HL-60 (cell line): ENCODE measurements at regions not wholly inside any gene's neighbourhood (a gene's known extent, or its start where the extent isn't known, plus 50 kb on each side); places are given as distances from the start of the nearest gene placed in this dataset.

ENCODE experiments used
- DNase-seq, 2 experiments: peaks; one replicate each; pipeline ENCODE4 v3.0.0-alpha.2; 2010 to 2020; ENCODE audit warnings: low read depth in 1 of 2, low spot score in 1 of 2
- H3K27ac ChIP-seq: fragments of 250-450 bp; sonication (Bioruptor Pico); replicated peaks from 2 replicates; pipeline ENCODE4 v1.5.1; 2020; ENCODE audit warnings: mild to moderate bottlenecking, moderate library complexity
- H3K27me3 ChIP-seq: fragments of 250-450 bp; sonication (Bioruptor Pico); 2 replicates; pipeline ENCODE4 v1.5.1; 2021; ENCODE audit warnings: mild to moderate bottlenecking, moderate library complexity; ENCODE audit not compliant: insufficient read depth, poor library complexity, severe bottlenecking
- H3K4me3 ChIP-seq: replicated peaks from 2 replicates; pipeline ENCODE4 v1.5.1; 2011; ENCODE audit warnings: mild to moderate bottlenecking, control low read depth, low read length; ENCODE audit not compliant: insufficient read depth
- GABPA ChIP-seq: IDR thresholded peaks from 2 replicates; pipeline ENCODE4 v1.6.1; 2012; ENCODE audit warnings: low read depth
- POLR2AphosphoS5 ChIP-seq: IDR thresholded peaks from 2 replicates; pipeline ENCODE4 v1.6.1; 2012; ENCODE audit warnings: low read depth
- SPI1 ChIP-seq: IDR thresholded peaks from 2 replicates; pipeline ENCODE4 v1.6.1; 2012; ENCODE audit warnings: low read depth, mild to moderate bottlenecking, borderline replicate concordance
- TF ChIP-seq, protein P1 (sequence below): IDR thresholded peaks from one replicate; pipeline ENCODE4 v1.5.1; 2011; ENCODE audit warnings: low read length, control low read depth, inconsistent platforms; ENCODE audit not compliant: insufficient read depth
- TF ChIP-seq, protein P2 (sequence below): IDR thresholded peaks from 2 replicates; pipeline ENCODE4 v1.6.1; 2012; ENCODE audit warnings: low read depth; ENCODE audit not compliant: insufficient replicate concordance

DNA sequence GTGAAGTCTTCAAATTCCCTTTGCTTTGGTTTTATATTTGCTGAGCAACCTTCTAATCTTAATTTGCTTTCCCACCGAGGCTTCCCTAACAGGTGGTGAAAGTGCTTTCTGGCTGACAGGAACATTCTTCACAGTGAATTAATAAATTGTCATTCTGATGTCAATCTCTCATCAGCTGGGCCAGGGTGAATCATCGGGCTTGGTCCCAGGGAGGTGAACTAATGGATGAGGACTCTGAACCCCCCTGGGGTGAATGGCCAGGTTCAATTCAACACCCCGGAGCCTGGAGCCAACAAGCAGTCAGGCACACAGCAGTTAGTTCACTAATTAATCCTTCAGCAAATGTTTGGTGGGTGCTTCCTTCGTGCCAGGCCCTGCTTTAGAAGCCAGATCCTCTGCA is 155.4 kb upstream of the PDGFD start:
- TF ChIP-seq, protein P1, sequence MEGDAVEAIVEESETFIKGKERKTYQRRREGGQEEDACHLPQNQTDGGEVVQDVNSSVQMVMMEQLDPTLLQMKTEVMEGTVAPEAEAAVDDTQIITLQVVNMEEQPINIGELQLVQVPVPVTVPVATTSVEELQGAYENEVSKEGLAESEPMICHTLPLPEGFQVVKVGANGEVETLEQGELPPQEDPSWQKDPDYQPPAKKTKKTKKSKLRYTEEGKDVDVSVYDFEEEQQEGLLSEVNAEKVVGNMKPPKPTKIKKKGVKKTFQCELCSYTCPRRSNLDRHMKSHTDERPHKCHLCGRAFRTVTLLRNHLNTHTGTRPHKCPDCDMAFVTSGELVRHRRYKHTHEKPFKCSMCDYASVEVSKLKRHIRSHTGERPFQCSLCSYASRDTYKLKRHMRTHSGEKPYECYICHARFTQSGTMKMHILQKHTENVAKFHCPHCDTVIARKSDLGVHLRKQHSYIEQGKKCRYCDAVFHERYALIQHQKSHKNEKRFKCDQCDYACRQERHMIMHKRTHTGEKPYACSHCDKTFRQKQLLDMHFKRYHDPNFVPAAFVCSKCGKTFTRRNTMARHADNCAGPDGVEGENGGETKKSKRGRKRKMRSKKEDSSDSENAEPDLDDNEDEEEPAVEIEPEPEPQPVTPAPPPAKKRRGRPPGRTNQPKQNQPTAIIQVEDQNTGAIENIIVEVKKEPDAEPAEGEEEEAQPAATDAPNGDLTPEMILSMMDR, result no peak
- TF ChIP-seq, protein P2, sequence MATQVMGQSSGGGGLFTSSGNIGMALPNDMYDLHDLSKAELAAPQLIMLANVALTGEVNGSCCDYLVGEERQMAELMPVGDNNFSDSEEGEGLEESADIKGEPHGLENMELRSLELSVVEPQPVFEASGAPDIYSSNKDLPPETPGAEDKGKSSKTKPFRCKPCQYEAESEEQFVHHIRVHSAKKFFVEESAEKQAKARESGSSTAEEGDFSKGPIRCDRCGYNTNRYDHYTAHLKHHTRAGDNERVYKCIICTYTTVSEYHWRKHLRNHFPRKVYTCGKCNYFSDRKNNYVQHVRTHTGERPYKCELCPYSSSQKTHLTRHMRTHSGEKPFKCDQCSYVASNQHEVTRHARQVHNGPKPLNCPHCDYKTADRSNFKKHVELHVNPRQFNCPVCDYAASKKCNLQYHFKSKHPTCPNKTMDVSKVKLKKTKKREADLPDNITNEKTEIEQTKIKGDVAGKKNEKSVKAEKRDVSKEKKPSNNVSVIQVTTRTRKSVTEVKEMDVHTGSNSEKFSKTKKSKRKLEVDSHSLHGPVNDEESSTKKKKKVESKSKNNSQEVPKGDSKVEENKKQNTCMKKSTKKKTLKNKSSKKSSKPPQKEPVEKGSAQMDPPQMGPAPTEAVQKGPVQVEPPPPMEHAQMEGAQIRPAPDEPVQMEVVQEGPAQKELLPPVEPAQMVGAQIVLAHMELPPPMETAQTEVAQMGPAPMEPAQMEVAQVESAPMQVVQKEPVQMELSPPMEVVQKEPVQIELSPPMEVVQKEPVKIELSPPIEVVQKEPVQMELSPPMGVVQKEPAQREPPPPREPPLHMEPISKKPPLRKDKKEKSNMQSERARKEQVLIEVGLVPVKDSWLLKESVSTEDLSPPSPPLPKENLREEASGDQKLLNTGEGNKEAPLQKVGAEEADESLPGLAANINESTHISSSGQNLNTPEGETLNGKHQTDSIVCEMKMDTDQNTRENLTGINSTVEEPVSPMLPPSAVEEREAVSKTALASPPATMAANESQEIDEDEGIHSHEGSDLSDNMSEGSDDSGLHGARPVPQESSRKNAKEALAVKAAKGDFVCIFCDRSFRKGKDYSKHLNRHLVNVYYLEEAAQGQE, result no peak
- TF ChIP-seq GABPA (no peak), SPI1 (no peak), POLR2AphosphoS5 (no peak)
- H3K27me3 ChIP-seq, result no peaks in the 10 kb centered on the region
- no peak overlapping the region for H3K4me3 ChIP-seq
- H3K27ac ChIP-seq, result no peak overlapping the region
- no peak for DNase-seq

DNA sequence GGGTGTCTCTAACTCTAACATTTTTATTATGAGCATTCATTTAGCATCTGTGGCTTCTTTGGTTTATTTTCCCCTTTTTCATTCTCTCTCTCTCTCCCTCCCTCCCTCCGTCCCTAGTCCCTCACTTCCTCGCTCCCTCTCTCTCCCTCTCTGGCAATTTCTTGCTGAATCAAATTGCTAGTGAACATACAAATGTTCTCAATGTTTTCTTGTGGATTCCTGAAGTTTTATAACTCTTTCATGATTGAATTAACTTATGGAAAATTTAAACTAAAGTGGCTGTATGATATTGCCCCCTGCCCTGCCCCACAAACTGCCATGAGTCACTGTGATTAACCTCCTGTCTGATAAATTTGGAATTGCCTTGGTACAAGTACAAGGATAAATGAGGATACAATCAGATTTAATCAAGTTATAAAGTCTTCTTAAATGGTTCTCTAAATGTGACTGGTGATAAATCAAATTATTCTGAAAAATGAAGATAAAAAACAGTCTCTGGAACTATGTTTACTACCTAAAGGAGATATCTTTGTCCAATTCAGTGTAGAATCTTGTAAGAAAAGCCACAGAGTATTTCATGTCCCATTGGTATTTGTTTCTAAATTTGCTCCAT is 143.0 kb upstream of the PDGFD start:
- no peak overlapping the region for H3K27ac ChIP-seq
- TF ChIP-seq, protein P1, result no peak
- TF ChIP-seq GABPA, result no peak
- no peak for TF ChIP-seq SPI1
- no peak for TF ChIP-seq POLR2AphosphoS5
- TF ChIP-seq, protein P2, result no peak
- DNase-seq, result no peak
- no peak overlapping the region for H3K4me3 ChIP-seq
- no peaks in the 10 kb centered on the region for H3K27me3 ChIP-seq

DNA sequence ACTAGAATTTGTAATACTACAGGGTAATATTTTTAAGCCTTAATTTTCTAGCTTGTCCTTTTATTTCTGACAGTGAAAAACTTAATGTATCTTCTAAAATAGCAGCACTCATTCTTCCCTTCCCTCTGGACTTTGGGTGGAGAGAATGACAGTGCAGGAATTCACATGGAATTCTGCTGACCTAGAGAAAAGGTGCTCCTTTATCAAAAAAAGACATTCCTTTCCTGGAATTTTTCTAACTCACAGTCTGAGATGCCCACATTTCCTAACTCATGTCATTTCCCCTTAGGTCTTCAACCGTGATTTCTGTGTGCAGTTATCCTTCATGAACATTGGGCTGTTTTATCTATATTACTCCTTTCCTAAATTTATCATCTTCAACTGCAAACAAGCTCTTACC is 137.8 kb upstream of the PDGFD start:
- DNase-seq, result no peak
- H3K27me3 ChIP-seq, result no peaks in the 10 kb centered on the region
- H3K27ac ChIP-seq, result no peak overlapping the region
- TF ChIP-seq, protein P1, result no peak
- TF ChIP-seq GABPA, result no peak
- no peak for TF ChIP-seq POLR2AphosphoS5
- no peak for TF ChIP-seq SPI1
- TF ChIP-seq, protein P2, result no peak
- no peak overlapping the region for H3K4me3 ChIP-seq
